HS-27A (cell line): ENCODE measurements at regions not wholly inside any gene's neighbourhood (a gene's known extent, or its start where the extent isn't known, plus 50 kb on each side); places are given as distances from the start of the nearest gene placed in this dataset.

Source experiments
- DNase-seq: peaks from one replicate; pipeline ENCODE4 v3.0.0-alpha.2; 2012; ENCODE audit warnings: low read depth, missing footprints

- DNase-seq = no peak
These were observed 99.8 kb upstream of the ROPN1 start for GRCh38 chr3:124091716-124092115.

GRCh38 chr3:124092811-124093210, 100.9 kb upstream of the ROPN1 start:
- DNase-seq = peak; percentile 12

GRCh38 chr3:124094496-124094895, 102.6 kb upstream of the ROPN1 start:
- no peak for DNase-seq

- no peak for DNase-seq
These were observed 105.6 kb upstream of the ROPN1 start for GRCh38 chr3:124097362-124098131.

- no peak for DNase-seq
These were observed 109.7 kb upstream of the ROPN1 start for GRCh38 chr3:124101643-124102042.

GRCh38 chr3:124107104-124107890, 115.4 kb upstream of the ROPN1 start:
- no peak for DNase-seq

- no peak for DNase-seq
These were observed 116.5 kb upstream of the ROPN1 start for GRCh38 chr3:124108446-124108845.

GRCh38 chr3:124113485-124113884, 121.6 kb upstream of the ROPN1 start:
- no peak for DNase-seq

- no peak for DNase-seq
These were observed 123.4 kb upstream of the ROPN1 start for GRCh38 chr3:124115279-124115678.

GRCh38 chr3:124115956-124116355, 124.0 kb upstream of the ROPN1 start:
- no peak for DNase-seq

- no peak for DNase-seq
These were observed 125.0 kb upstream of the ROPN1 start for GRCh38 chr3:124116906-124117305.

GRCh38 chr3:124117486-124117885, 125.6 kb upstream of the ROPN1 start:
- DNase-seq = no peak

GRCh38 chr3:124118397-124118796, 126.5 kb upstream of the ROPN1 start:
- no peak for DNase-seq

GRCh38 chr3:124119056-124119716, 127.3 kb upstream of the ROPN1 start:
- peak; percentile 40 for DNase-seq

- no peak for DNase-seq
These were observed 129.7 kb upstream of the ROPN1 start for GRCh38 chr3:124121379-124122312.

- DNase-seq = no peak
These were observed 133.4 kb upstream of the ROPN1 start for GRCh38 chr3:124125315-124125714.

- DNase-seq = no peak
These were observed 134.6 kb upstream of the ROPN1 start for GRCh38 chr3:124126436-124127023.

- no peak for DNase-seq
These were observed 139.2 kb upstream of the ROPN1 start for GRCh38 chr3:124131158-124131557.

- no peak for DNase-seq
These were observed 139.7 kb upstream of the ROPN1 start for GRCh38 chr3:124131580-124131979.

- no peak for DNase-seq
These were observed 140.9 kb upstream of the ROPN1 start for GRCh38 chr3:124132813-124133212.

- no peak for DNase-seq
These were observed 141.5 kb upstream of the ROPN1 start for GRCh38 chr3:124133366-124133940.
